GM19395 (cell line): ENCODE measurements at regions not wholly inside any gene's neighbourhood (a gene's known extent, or its start where the extent isn't known, plus 50 kb on each side); places are given as distances from the start of the nearest gene placed in this dataset.

Source experiments
- ATAC-seq: cut with Tn5 transposase; IDR thresholded peaks from one replicate; pipeline ENCODE4 v1.9.1; 2021; ENCODE audit warnings: mild to moderate bottlenecking, moderate library complexity; ENCODE audit not compliant: unreplicated experiment

DNA sequence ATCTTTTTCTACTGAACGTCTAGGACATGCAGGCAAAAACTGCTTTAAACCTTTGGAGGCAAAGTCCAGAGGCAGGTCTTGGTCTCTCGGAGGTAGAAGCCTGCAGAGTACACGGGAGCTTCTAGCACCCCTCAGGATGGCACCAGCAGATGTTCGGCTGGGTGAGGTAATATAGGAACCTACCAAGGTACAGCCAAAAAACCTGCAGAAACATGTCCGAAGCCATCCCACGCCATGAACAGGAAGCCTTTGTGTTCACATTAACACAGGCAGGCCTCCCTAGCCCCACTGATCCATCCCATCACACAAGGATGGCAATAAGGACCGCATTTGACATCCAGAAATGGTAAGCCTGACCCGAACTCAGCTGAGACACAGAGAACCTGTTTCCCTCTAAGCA is 157.9 kb upstream of the HES1 start:
- no peak for ATAC-seq

DNA sequence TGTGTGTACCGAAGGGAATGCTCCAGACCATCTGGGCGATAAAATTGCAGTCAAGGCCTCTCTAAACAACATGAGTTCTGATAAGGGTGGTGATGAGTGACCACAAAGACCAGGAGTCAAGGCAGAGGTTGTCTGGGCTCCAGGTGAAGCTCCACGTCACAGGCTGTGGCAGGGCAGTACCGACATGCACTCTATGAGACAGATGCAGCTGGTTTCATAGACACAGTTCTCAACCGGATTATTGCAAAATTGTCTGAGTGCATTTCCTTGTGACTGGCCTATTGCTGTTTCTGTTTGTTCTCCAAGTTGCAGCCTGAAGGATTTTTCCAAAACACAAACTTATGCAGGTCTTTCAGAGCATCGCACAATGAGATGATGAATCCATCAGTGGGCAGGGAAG is 157.5 kb upstream of the HES1 start:
- no peak for ATAC-seq

DNA sequence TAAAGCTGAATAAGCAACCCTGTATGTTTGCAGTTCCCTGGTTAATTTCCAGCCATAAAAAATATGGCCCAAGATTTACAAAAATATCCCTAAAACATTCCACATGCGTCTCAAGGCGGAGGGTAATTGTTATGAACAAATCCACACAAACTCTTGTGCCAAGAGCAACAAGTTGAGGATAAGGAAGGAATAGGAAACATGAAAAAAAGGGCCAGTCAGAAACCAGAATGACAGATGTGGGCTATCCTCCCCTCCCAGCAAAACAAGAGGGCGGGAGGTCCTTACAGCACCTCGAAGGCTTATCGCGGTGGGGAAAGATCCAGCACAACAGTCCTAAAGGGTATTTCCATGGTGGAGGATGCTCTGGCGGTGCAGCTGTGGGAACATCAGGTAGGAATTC is 155.6 kb upstream of the HES1 start:
- no peak for ATAC-seq

DNA sequence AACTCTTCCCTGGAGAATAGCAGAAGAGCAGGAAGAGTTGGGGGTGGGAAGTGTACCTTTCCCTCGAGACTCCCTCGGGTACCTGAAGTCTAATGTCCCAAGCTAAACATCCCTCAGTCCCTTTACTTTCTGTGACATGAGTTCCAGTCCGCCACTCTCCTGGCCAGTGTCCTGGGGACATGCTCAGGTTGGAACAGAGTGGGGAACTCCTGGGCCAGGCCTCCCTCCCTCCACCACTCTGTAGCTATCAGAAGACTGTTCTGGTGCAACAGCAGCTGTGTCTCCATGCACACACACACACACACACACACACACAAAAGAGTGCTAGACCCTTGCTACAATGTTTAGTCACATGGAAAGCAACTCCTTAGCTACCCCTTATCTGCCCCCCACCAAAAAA is 155.0 kb upstream of the HES1 start:
- no peak for ATAC-seq

DNA sequence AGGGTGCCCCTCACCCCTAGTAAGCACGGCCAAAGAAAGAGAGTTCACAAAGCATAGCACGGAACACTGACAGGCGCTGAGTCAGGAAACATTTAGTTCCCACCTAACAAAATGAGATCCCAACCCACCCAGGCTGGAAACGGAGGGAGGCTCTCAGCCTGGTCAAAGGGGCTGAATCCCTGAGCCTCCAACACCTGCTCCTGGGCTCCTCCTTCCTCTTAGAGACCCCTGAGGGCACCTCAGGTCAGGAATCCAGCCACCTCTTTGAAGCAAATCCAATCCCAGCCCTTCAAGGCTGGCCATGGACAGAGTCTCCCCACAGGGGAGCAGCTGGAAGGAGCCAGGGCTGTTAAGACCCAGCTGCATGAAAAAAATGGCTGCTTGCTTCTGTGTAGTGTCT is 154.4 kb upstream of the HES1 start:
- no peak for ATAC-seq

DNA sequence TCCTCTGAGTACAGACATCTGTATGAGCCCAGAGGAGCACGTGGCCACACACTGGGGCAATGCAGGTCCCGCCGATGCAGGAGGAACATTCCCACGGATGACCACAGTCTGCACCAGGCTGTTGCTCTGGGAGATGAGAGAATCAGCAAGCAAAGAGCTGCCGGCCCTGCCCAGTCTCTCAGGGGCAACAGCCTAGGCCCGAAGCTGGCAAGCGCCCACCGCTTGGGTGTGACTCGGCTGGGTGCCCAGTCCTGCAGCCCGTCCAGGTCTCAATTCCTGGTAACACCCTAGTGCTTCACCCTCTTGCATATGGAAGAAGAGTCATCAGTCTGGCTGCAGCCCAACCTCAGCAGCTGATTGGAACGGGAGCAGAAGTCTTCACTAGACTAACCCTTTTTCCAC is 153.7 kb upstream of the HES1 start:
- no peak for ATAC-seq

DNA sequence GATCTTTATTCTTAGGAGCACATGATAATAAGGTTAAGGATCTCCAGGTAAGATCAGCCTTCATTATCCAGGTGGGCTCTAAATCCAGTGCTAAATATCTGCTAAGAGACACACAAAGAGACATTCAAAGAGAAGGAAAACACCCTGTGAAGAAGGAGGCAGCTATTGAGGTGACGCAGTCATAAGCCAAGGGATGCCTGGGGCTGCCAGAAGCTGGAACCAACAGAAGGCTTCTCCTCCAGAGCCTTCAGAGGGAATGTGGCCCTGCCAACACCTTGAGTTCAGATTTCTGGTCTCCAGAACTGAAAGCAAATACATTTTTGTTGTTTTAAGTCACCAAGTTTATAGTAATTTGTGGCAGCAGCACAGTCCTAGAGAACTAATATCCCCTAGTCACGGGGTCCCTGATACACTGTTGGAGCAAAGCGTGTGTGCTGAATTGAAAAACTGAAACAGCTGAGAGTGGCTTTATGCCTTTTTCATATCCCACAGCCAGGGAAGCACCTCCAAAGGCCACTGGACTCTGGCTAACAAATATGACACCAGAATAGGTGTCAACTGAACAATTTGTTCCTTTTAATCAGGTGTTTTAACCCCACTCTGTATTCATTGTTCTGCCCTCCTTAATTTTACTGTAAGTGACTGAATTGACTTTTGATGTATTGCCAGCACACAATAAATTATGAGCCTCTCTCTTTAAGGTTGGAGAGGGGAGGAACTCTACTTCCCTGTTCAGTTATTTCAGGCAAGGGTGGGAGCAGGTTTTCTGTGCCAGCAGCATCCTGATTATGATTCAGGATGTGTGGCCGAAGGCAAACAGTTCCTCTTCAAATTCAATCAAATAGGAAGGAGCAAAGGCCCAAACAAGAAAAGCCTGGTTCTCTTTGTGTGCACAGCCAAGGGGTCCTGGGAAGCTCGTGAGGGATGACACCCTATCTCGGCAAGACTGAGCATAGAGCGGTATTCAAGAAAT is 151.8 kb upstream of the HES1 start:
- no peak for ATAC-seq

DNA sequence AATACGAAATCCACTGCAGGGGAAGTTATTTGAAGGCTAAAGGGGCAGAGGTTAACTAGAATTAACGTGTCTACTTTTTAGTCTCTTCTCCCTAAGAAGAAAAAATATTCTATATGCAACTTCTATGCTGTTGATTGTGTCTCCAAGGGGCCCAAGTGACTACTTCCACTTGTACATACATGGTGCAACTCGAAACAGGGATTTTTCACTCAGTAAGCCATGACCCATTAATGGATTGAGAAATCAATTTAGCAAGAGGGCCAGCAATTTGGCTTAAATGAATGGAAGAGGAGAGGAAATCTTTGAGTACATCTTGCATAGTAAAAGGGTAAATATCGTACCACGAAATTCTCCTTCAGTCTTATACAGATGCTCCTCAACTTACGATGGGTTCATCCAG is 151.1 kb upstream of the HES1 start:
- ATAC-seq = no peak

DNA sequence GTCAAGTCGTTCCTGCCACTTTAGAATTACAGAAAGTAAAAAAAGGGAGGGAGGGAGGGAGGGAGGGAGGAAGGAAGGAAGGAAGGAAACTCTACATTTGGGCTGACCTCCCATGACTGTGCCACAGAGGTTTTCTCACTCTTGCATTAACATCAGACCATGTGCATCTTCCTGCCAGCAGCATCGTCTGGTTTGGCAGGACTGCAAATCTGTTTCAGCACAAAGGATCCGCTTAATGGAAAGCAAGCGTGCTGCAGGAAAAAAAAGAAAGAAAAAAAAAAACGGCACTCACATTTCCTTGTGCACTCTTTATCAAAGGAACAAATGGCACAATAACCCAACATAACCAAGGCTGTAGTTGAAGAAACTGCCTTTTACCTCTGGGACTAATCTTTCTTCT is 148.8 kb upstream of the HES1 start:
- no peak for ATAC-seq

DNA sequence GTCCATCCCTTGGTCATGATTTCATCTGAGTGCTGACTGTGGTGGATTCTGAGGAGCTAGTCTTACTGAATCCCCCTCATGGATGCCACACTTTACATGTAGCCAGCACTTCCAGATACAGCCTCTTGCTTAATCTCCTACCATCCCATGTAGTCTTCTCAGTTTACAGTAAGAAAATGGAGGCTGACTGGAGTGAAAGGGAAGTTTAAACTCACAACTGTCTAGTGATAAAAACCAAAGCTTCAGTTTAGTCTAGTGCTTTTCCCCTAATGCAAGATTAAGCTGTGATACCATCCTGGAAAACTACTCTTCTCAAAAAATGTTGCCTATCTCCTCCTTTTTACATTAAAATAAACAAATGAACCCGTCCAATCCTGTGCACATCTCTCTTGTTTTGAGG is 146.8 kb upstream of the HES1 start:
- ATAC-seq = no peak

DNA sequence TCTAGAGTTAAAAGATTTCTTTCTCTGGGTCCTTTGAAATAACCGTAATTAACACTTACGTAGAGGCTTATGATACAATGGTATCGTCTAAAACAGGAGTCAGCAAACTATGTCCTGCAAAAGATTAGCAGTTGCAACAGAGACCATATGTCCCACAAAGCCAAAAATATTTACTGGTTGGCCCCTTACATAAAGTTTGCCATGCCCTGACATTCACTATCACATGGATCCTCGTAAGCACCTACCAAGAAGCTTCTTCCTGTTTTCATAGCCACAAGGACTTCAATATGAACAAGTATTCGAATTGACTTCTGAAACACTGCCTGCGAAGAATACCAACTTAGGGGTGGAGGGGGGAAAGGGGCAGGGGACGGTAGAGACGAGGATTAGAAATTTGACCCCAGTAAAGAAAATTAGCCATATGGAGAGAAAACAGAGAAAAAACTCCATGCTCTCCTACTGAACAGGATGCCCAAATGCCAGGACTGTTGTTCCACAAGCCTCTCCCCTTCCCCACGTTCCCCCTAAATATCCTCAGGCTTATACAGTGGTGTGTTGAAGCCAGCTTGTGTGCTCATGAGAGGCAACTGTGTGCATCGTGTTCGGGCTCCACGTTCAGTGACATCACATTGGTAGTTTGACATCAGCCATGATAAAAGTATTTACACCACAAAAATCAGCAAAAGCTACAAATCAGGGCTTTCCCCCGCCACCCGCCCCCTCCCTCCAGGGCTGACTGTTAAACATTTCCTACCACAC is 144.1 kb upstream of the HES1 start:
- no peak for ATAC-seq

DNA sequence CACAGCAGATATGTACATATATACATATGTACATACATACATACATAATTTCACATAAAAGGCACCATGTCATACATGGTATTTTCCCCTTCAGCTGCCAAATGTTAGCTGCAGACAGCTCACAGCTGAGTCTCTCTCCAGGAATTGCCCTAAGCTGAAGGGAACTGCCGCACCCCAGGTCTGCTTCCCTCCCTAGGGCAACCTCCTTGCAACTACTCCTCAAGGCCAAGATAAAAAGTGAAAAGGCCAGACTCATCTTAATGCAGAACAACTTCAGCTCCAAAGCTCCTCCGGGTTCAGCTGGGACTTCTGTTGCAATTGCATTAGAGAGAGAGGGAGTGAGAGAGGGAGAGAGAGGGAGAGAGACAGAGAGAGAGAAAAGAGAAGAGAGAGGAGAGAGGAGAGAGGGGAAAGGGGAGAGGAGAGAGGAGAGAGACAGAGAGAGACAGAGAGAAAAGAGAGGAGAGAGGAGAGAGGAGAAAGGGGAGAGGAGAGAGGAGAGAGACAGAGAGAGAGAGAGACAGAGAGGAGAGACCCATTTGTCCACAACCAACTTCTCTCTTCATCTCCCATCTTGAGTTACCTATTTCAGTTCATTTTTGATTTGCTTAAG is 143.4 kb upstream of the HES1 start:
- no peak for ATAC-seq

DNA sequence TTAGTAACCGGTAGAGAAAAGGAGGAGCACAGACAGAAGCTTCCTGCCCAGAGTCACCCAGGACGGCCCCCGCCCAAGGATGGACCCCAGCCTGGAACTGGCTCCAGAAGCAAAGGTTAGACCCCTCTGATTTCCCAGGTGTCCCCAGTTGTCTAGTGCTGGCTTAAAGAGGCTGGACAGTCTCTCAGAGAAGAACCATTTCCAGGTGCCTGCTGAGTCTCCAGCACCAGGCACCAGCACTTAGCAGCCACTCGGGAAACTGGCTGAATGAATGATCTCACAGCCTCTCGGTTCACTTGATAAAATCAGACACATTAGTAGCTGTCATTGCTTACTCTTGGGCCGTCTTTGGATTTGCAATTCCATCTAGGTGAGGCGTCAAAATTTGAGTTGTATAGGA is 139.7 kb upstream of the HES1 start:
- ATAC-seq = no peak

DNA sequence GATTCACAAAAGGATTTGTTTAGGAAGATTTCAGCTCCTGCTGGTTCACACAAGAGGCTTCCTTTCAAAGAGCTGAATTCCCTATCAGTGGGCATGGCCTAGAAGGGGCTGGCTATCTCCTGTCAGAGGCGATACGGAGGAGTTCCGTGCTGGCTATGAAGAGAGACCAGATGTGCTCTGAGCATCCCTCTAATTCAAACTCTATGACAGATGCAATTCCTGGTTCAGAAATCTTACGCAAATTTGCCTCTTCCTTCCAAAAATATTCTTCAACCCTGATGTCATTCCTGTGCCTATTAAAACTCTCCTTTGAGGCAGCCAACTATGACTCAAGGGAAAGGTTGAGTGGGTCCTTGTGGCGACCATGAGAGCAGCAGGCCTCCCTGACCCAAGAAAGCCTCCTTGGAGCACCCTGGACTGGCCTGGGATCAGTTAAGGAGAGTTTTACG is 139.3 kb upstream of the HES1 start:
- no peak for ATAC-seq

DNA sequence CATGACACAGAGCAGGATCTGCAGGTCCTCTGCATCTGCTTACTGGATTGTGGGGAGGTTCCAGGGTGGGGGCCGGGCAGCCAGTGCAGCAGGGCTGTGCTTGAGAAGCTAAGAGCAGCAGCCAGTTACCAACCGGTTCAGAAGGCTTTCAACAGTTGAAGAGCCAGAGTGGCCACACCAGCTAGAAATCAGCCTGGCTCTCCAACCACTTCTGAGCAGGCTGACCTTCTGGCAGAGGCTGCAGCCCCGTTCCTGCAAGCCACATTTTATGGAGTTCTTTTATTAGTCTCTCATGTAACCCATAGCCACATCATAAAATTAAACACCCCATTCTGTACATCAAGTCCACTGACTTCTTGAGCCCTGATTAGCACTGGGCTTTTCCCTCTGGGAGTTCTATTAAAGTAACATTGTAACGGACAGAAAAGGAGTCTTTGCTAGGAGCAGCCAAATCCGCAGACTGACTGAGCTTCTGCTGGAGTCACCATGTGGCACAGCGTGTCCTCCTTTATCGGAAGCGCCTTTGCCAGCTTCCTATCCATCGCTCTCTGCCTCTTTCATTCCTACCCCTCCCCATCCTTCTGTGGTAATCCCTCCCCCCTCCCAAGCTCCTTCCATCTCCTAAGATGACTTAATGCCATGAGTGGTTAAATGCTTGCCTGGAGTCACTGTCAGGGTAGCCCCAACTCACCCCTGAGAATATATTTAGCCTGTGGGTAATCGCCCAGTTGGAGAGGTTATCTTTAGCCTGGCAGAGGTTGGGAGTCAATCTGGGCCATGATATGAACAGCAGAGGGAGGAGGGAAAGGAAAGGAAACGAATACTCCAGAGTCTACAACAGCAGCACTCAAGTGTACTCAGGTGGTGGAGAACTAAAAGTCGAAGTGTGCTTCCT is 138.5 kb upstream of the HES1 start:
- ATAC-seq = no peak

DNA sequence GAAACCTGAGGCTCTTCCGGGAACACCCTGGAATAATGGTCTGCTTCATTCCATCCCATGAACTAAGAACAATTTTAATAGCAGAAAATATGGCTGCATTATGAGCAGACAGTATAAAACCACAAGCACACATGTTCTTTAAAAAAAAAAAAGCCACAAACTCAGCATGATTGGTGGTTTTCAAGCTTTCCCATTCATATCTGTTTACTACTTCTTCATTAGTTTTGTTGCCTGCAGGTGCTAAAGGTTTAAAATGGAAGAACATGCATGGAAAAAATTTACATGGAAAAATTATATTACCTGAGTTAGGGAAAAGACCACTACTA is 137.9 kb upstream of the HES1 start:
- ATAC-seq = no peak

DNA sequence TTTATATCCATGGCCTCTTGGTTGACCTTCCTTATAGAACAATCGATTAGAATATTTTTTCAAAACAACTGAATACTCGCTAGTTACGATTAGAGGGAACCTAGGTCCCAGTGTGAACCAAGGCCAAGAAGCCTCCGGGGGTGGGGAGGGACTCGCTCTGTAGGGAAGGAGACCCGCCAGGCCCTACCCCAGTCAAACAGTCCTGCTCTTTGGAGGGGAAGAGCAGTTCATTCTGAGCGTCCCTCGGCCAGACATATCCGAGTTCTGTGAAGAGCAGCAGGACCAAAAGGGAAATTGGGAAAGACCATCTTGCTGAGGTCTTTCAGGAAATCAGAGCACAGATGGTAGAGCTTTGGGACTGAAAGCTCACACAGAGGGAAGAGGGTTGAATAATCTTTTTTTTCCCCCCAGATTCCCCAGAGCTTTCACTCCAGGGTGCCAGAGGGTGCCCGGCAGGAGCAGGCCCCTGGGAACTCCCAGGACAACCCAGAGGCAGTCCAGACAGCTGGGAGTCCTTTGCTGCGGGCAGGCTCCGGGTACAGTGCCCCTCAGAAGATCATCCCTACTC is 137.2 kb upstream of the HES1 start:
- ATAC-seq = no peak

DNA sequence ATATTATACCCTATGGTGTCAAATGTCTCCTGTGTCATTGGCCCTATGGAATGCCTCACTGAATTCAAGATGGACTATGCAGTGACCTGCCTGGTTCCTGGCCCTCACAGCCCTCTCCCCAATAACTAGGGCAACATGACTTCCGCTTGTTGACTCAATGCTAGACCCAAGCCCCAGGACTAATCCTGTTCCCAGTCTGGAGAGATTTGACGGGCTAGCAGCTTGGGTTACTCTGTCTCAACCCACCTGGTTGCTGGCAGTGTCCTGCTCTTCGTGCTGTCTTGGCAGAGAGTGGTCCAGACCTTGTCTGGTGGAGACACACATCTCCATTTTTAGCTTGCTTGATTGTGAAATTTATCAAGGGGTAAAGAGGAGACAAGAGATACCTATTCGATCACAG is 135.8 kb upstream of the HES1 start:
- no peak for ATAC-seq

DNA sequence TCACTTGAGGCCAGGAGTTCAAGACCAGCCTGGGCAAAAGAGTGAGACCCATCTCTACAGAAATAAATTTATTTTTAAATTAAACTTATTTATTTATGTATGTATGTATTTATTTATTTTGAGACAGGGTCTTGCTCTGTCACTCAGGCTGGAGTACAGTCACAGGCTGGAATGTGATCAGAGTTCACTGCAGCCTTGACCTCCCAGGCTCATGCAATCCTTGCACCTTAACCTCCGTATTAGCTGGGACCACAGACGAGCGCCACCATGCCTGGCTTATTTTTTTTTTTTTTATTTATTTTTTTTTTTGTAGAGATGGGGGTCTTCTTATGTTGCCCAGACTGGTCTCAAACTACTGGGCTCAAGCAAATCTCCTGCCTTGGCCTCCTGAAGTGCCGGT is 135.2 kb upstream of the HES1 start:
- ATAC-seq = no peak

DNA sequence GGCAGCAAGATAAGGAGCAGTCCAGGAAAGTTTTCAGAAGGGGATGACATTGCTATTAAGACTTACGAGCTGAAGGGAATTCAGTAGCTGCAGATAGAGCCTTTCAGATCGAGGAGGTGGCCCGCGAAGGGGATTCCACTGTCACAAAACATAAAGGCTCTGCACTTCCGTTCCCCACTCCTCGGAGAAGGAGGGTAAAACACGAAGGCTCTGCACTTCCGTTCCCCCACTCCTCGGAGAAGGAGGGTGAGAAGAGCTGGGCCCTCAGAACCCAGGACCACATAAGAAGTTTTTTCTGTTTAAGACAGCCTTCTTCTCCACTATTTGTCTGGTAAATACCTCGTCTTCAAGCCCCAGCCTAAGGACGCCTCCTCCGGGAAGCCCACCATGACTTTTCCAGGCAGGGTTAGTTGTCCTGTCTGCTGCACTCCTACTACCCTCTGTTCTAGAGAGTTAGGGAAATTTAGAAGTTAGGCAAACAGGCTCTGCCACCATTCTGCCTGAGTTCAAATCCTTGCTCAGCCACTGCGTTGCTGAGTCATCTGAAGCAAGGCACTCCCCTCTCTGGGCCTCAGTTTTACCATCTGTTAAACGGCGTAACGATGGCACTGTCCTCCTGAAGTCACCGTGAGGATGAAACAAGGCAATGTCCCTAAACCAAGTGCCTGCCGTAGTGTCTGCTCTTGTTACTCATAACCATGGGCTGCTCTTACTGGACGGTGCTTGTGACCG is 134.1 kb upstream of the HES1 start:
- ATAC-seq = no peak
